GM15510 (cell line): ENCODE measurements at regions not wholly inside any gene's neighbourhood (a gene's known extent, or its start where the extent isn't known, plus 50 kb on each side); places are given as distances from the start of the nearest gene placed in this dataset.

Experiments
- POLR2A ChIP-seq: IDR thresholded peaks from 3 replicates; pipeline ENCODE4 v1.6.1; 2011; ENCODE audit warnings: borderline replicate concordance; ENCODE audit not compliant: insufficient read length; ENCODE audit errors: extremely low read depth

DNA sequence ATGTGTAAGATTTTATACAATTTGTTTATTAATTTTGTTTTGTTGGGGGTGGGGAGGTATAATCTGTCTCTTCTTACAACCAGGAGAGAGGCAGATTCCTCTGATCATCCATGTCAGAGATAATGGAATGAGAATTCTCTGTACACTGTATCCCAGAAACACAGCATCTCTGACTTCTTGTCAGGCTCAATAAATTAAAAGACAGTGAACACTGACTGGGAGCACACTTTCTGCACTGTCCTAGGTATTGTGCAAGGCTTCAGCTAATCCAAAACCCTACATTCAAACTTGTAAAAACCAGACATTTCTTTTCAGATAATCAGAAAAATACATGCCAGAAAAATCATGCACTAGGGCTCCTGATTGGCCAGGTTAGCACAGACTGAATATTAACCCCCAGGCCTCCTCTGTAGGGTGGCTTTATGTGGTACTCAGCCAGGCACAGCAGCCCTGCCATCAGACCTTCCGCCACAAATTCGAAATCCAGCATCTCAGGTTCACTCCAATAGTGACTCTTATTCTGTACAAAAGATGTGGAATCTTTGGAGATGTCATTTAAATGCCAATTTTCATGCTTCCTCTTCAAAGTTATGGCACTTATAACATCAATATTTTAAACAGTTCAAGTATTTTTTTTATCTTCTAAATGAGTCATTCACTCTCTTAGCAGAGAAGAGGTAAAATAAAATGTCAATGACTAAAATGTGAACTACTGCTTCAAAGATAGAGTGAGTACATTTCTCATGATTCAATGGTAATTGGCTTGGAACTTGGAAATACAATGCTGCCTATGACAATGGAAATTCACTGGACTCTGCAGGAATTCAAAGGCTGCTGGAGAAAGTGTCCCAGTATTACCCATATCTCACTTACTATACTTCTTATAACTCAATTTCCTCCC lies 211.5 kb downstream of the KLF12 start:
- TF ChIP-seq POLR2A: no peak

DNA sequence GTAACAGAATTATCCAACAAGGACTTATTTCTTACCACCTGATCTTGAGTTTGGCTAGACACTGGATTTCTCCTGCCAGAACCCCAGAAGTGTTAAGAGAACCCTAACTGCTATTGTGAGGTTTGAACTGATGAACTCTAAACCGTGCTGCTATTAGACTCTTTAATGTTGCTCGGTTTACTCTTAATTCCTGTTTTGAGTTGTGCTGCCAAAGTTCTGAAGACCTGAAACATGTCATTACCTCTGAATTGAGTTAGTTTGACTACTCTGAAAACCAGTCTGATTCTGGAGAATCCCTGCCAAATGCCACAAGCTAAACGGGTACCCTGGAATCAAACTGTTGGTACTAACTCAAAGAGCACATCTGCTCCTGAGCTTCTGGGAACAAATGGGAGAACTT lies 215.5 kb downstream of the KLF12 start:
- no peak for TF ChIP-seq POLR2A

DNA sequence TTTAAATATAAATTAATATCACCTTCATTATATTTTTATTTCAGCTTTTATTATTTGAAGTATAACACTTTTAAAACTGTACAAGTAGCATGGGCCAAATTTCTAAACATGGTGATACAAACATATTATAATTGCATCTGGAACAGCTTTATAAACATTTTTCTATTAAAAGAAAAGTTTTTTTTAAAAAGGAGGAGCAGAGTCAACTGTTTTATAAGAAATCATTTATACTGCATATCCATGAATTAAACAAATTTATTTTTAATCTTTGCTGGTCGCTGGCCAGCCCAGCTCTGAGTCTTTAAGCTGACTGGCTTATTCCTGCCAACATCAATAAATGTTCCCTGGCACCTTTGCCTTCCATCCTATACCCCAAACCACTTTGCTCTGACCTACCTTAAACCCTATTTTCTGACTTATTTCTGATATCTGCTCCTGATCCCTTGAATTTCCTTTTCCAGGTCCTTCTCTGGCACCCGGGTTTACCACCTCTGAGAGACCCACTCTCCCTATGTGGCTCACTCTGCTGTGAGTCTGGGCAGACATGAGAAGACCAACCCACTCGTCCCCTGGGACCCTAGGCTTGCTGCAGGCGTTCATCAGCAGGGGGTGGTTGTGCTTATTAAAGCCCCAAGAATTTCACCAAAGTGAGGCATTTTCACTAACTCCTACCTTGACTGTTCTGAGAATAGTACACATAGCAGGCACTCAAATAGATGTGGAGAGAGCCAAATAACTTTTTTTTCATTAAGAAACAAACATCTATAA lies 220.3 kb downstream of the KLF12 start:
- TF ChIP-seq POLR2A: no peak

DNA sequence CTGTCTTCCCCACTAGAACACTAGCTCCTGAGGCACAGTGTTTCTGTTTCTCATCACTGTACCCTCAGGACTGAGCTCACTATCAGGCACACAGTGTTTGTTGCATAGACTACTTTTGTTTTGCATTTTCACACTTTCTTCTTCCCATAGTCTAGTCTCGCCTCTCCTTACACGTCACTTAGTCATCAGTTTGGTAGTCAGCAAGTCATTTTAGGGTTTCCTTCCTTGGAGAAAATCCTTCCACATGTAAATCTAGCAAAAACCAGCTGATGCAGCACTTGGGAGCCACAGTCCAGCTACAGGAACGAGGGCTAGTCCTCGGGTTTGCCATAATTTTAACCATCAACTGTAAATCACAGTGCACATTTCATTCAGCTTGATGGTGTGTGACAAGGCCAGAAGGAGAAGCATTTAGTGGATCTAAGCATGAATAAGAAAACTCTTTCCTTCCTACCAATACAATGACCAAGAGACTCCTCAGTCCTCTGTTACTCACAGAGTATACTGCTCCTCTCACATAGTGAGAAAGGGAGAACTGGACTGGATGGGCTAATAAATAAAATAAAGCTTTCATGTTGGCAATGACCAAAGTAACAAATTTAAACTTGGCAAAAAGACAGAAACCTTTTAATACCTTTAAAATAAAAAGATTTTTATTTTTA lies 221.0 kb downstream of the KLF12 start:
- TF ChIP-seq POLR2A: no peak

DNA sequence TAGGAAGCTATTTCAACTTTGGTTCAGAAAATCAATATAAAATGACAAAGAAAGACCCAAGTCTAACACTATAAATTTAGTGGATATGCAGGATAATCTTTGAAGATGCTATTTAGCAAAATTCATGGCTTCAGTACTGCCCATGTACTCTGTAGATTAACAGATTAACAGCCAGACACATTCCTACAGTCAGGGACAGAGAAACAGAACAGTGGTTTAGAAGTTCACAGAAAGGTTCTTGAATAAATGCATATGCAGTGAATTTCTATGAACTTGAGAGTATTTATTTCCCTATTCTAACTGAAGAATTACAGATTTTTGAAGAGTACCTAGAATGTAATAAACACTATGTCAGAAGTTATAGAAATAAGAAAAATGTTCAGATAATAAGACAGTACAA lies 222.8 kb downstream of the KLF12 start:
- no peak for TF ChIP-seq POLR2A

DNA sequence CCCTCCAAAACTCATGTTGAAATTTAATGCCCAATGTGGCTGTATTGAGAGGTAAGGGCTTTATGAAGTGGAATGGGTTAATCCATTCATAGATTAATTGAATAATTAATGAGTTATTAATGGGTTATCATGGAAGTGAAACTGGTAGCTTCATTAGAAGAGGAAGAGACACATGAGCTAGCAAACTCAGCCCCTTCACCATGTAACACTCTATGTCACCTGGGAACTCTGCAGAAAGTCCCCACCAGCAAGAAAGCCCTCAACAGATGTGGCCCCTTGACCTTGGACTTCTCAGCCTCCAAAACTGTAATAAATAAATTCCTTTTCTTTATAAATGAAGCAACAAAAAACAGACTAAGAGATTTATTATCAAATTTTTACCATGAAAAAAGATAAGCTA lies 223.5 kb downstream of the KLF12 start:
- no peak for TF ChIP-seq POLR2A

DNA sequence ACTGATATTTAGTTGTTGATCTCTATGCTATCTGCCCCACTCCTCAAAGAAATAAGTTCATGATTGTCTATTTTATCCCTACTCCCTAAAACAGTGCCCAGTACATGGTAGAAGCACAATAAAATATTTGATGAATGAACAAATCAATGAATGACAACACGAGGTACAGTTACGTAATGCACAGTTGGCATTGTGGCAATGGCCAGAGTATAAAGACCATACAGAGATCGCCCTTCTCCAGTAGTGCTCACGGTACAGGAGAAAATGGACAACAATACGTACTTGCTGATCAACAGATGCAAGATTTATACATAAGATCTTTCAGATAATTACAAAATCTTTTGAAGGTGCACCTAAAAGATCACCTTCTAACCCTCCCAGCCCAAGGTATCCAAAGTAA lies 225.4 kb downstream of the KLF12 start:
- no peak for TF ChIP-seq POLR2A

DNA sequence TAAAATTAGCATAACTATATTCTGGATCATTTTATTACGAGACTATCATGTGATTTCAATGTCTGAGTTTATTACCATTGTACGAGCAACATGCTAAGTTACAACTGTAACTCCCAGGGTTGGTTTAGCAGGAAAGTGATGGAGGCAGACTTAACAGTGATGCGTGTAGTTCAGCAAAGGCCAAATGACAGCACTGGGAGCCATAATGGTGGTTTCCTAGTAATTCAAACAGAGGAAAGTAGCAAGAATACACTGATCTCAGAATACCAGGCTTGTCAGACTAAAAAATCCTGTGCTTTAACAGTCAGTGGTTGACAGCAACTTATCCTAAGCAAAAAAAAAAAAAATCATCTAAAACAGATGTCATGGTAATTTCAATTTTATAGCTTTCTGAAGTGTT lies 229.6 kb downstream of the KLF12 start:
- TF ChIP-seq POLR2A: no peak

DNA sequence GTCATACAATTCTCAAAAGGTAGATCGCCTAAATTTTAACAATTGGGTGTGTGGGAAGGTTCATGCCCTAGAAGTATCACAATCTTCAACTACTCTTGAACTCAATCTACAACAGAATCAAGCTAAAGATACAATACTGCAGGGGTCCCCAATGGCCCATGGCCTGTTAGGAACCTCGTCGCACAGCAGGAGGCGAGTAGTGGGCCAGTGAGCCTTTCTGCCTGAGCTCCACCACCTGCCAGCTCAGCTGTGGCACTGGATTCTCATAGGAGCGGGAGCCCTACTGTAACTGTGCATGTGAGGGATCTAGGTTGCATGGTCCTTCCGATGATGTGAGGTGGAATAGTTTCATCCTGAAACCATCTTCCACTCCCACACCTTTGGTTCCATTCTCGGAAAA lies 230.6 kb downstream of the KLF12 start:
- TF ChIP-seq POLR2A: no peak

DNA sequence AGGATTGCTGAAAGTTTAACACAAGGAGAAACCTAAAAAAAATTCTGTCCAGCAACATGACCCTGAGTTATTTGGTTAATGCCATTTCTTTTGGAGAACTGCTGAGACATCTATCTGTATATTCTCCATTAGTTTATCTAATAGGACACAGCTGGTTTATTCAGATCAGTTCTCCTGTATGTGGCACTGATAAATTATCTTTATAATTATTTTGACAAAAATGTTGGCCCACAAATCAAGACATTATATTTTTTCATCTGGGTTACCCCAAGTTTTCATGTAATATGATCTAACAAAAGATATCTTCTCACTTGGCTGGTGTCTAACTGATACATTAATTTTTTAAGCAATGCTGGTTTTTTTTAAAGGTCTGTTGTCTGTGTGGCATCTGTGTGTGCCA lies 231.4 kb downstream of the KLF12 start:
- no peak for TF ChIP-seq POLR2A

DNA sequence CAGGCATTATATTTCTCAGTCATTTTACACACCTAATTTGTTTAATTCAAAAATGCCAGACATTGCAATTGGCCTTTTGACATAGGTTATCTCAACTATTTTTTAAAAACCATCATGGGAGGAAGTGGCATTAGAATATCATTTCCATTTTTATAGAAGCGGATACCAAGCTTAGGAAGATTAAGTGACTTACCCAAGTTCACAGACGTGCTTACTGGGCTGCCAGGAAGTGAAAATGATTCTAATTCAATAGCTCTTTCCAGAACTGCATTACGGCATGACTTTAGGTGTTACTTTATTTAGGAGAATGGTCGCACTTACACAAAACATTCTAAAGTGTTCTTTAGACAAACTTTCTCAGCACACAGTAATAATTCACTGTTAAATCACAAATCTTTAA lies 231.9 kb downstream of the KLF12 start:
- no peak for TF ChIP-seq POLR2A

DNA sequence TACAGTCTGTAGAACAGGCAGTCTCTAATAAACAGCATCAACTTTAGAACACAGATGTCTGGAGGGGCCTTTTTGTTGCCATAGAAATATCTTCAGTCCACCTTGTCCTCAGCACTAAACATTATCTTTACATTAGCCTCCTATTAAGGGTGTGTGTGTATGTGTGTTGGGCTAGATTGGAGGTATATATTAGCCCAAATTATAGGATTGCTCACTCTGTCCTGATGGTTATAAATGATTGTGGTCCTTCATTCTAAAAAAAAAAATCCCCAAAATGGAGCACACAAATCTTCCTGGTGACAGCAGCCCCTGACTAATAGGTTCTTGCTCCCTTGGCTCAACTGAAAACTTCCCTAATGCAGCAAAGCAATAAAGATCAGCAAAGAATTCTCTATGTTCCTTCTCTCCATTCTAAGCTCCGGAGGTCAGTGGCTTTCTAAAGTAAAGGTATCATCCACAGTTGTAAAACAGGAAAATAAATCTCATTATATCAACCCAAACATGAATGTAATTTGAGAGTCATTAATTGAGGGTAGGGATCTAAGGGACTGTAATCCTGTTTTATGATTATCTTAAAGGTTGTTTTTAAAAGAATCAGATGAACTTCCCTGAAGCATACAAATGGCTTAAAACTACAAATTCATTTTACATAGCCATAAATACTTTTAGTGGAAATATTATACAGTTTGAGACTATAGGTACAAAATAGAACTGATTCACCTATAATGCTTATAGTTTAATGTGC lies 232.7 kb downstream of the KLF12 start:
- no peak for TF ChIP-seq POLR2A

DNA sequence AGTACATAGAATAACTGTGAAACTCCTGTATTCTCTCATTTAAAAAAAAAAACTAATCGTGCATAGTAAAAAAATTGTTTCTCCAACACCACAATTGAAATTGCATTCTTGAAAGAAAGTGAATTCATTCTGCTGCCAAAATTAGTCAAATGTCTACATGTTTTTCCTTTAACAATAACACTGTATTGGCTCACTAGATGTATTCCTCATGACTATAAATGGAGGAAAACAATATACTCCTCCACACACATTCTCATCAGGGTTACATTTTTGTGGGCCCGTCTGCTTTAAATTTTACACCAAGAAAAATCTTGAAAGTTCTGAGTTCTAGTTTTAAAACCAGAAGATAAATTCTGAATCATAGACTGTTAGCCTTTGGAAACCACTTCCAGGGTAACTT lies 233.6 kb downstream of the KLF12 start:
- no peak for TF ChIP-seq POLR2A

DNA sequence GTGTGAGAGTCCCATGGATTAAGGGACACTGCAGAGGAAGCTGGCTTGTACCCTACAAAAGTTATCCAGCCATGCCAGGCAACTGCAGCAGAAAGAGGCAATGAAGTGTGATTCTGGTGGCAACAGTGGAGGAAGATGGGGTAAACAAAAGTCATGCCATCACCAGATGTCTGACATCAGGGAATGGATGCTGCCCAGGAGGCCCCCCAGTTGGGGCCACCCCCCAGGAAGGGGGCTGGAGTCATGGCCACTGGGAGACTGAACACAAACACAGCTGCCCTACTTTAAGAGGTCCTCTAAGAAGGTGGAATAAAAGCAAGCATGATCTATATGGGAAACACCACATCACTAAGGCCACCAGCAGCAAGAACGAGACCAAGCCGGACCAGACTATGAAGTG lies 235.3 kb downstream of the KLF12 start:
- TF ChIP-seq POLR2A: no peak

DNA sequence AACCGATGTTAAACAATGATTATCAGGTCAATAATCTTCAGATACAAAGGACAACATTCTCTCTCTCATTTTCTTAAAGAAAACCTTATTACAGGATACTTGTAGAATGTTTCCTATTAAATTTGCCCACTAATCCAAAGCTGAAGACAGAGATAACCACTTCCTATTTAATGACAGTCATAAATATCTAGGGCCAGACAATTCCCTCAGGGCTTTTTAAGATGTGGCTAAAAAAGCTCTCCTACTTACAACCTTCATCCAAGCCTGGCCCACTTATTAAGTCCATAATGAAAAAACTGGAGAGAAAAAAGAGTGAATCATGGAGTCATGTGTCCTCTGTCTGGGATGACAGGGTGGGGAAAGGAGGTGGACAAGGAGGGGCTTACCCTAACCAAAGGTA lies 235.9 kb downstream of the KLF12 start:
- no peak for TF ChIP-seq POLR2A
